Retina (tissue), 1 donor: ENCODE measurements at regions not wholly inside any gene's neighbourhood (a gene's known extent, or its start where the extent isn't known, plus 50 kb on each side); places are given as distances from the start of the nearest gene placed in this dataset.

Experiments
- DNase-seq: peaks from one replicate; pipeline ENCODE4 v3.0.0-alpha.2; 2016

DNA sequence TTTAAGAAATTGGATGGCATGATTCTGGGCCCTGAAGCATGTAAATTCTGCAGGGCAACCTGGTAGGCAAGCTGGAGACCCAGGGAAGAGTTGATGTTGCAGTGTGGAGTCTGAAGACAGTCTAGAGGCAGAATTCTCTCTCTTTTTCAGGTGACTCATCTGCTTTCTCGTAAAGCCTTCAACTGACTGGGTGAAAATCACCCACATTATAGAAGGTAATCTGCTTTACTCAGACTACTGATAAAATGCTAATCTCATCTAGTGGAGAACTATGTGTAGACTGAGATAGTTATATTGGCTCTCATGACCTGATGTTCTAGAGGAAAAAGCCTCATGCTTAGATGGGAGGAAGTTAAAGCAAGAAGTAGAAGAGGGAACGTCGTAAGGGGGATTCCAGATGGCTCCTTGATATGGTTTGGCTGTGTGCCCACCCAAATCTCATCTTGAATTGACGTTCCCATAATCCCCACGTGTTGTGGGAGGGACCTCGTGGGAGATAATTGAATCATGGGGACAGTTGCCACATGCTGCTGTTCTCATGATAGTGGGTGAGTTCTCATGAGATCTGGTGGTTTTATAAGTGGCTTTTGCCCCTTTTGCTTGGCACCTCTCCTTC lies 723.8 kb downstream of the BCL11B start:
- DNase-seq = no peak

DNA sequence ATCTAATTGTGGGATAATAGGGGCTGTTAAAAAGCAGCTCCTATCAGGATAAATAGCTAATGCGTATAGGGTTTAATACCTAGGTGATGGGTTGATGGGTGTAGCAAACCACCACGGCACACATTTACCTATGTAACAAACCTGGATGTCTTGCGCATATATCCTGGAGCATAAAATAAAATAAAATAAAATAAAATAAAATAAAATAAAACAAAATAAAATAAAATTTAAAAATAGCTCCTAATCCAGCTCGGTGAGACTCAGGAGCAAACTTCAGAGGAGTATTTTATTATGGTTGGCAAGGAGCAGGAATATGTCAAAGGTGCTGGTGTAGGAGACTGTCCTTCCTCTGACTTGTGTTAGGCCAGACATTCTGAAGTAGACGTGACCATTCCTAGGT lies 721.0 kb downstream of the BCL11B start:
- no peak for DNase-seq

DNA sequence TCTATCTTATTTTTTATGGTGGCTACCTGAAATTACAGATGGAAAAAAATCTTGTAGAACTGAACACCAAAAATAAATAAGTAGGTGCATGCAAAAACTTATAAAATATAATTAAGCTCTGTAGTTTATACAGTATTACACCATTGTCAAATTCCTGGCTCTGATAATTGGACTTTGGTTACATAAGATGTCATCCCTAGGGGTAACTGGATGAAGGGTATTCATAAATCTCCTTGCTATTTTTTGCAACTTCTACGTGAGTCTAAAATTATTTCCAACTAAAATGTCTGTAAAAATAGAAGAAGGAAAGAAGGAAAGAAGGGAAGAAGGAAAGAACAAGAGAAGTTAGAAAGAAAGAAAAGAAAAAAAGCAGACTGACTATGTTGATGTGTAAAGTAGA lies 716.6 kb downstream of the BCL11B start:
- no peak for DNase-seq

DNA sequence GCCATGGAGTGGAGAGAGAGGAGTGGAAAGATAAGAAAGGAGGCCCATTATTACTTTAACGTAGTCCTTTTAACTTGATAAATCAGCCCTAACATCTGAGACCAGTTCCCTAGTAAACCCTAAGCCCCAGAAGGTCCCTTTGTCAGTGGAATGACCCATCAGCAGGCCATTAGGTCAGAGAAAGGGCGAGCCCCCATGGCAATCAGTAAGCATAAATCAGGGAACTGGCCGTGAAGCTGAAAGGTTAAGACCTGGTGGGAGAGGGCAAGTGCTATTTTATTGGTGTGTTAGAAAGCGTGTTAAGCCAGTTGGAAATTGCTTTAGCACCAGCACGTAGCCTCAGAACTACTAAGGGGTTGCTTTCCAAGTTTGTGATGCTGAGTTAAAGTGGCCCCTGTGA lies 708.0 kb downstream of the BCL11B start:
- no peak for DNase-seq

DNA sequence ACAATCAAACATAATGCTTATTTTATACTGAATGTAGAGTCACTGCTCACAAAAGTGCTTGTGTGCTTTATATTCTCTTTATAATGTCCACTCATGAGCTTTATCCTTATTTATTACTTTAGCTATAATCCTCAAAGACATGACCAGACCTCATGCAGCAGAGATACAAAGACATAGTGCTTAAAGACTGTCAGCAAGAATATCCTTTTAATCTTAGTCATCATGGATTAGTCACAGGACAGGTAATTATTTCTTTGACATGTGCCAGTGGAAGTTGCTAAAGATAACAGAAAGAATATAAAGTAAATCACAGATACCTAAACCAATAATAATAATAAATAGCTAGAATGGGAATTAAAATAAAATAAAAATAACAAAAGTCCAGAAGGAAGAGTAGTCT lies 707.5 kb downstream of the BCL11B start:
- no peak for DNase-seq

DNA sequence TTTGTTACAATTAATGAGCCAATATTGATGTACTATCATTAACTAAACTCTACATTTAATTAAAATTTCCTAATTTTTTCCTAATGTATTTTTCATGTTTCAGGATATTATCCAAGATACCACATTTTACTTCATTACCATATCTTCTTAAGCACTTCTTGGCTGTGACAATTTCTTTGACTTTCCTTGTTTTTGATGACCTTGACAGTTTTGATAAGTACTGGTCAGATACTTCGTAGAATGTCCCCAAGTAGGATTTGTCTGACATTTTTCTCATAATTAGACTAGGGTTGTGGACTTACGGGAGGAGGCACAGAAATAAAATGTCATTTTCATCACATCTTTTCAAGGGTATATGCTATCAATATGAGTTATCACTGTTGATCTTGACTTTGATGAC lies 700.9 kb downstream of the BCL11B start:
- DNase-seq = no peak

DNA sequence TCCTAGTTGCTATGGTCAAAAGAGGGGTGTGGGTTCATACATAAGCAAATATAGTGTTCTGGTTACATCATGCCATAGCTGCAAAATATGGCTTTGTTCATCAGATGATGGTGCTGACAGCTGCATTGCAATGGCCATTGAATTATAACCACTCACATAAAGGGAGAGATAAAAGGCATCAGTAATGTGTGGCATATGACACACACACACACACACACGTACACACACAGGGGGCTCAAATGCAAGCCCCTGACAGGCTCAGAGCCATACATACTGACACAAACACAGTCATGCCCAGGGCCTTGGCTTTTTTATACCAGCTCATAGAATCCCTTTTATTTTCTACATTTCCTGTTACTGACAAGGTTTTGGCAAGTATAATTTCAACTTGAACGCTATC lies 698.9 kb downstream of the BCL11B start:
- DNase-seq = no peak

DNA sequence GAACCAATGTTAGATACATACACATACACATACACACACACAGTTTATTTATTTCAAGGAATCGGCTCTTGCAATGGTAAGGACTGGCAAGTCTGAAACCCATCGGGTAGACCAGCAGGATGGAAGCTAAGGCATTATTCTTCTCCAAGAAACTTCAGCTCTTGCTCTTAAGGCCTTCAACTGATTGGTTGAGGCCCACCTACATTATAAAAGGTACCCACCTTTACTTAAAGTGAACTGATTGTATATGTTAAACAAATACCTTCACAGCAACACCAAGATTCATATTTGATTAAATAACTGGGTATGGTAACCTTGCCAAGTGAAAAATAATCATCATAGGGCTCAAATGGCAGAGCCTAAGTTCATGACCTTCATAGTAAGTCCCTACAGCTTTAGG lies 695.5 kb downstream of the BCL11B start:
- no peak for DNase-seq

DNA sequence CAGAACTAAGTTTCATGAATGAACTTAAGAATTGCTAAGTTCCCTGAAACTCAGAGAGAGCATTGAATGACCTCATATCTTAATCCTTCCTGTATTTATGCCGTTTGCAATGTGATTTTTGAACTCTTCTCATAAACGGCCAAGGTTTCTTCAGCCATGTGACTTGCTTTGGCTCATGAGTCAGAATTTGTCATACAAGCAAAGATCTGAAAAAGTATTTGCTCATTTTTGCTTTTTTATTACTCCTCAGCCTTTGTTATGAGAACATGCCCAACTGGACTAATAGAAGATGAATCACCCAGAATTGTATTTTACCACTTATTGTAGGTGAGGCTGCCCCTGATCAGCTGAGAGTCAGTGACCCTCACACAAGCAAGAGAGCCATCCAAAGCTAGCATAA lies 693.8 kb downstream of the BCL11B start:
- no peak for DNase-seq

DNA sequence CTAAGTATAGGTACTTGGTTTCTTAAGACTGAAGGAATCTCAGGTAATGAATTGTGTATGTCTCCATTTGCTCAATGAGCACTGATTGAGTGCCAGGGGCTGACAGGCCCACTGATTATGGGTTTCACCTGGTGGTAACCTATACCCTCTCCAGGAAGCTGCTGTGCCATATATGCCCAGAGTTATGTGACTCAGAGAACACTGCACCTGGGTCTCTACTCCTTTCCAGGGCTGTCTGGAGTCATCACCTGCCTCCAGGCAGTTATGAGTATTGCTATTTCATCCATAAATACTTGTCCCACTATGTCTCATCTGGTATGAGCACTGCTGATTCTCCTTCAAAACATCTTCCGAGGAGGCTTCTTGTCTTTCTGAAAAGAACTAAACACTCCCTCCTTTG lies 692.9 kb downstream of the BCL11B start:
- DNase-seq = no peak

DNA sequence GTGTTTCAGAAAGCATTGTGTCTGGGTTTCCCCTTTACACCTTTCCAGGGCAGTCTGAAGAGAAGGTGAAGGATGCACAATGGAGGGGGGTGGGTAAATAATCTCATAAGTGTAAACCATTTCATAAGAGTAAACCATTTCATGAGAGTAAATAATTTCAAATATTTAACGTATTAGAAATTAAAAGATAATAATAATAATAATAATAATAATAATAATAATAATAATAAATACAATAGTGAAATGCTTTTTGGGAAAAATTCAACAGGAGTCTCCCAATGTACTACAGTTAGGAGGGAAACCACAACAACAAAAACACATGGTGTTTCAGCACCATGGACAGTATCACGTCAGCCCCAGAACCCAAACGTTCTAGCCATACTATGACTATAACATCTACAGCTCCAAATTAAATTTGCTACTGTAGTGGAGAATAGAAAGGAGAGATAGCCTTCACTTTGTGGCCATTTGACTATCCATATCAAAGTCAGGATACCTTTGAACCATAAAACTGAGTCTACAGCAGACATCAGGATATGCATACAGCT lies 691.8 kb downstream of the BCL11B start:
- no peak for DNase-seq

DNA sequence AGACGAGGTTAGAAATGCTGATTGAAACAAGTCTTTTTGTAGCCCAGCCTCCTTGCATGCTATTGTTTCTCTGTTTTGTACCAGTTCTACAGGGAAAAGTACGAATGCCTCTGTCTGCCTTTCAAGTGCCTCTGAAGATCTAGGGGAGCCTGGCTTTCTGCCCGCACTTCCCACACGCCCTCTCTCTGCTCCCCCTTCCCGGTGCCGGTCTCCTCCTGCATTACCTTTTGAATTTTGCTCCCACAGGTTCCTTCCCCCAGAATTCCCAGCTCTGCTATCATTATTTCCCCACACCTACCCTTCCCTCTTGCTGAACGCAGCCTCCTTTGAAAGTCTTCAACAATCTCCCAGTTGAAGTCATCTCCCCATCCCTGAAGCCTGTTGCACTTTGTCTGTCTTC lies 689.7 kb downstream of the BCL11B start:
- no peak for DNase-seq

DNA sequence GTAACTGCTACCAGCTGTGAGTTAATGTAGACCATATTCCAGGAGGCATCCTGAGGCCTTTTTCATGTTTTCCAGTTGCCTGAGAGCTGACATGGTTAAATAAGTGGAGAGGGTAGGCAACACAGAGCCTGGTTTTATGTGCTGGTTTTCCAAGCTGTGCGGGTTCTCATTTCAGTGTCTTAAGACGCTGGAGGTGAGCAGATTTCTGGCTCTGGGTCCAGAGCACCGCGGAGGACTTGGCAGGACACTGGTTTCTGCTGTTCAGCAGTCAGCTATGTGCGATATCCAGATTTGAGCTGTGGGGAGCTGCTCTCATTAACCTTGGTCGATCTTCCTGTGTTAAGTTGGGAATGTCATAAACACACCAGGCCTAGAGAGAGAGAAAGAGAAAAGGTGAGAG lies 680.8 kb downstream of the BCL11B start:
- no peak for DNase-seq

DNA sequence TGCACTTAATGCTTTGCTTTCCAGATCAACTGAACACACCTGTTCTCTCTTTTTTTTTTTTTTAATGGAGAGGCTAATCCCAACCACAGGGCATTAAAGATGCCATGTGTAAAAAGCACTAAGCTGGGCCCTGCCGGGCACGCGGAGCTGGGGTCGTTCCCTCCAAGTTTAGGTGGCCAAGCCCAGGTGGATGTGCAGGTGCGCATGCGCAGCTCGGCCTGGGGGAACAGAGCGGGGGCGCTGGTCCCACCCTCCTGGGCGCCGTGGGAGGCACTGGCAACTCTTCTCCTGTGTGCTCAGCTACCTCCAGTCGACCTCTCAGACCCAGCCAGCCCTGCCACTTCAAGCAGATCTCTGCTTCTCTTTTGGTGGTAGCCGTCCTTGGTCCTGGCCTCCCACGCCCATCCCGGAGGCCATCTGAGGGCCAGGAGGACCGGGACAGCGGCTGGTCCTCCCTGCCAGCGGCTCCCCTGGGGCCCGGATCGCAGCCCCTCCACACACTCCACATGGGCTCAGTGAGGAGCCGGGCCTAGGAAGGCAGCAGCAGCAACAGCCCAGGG lies 679.3 kb downstream of the BCL11B start:
- no peak for DNase-seq

DNA sequence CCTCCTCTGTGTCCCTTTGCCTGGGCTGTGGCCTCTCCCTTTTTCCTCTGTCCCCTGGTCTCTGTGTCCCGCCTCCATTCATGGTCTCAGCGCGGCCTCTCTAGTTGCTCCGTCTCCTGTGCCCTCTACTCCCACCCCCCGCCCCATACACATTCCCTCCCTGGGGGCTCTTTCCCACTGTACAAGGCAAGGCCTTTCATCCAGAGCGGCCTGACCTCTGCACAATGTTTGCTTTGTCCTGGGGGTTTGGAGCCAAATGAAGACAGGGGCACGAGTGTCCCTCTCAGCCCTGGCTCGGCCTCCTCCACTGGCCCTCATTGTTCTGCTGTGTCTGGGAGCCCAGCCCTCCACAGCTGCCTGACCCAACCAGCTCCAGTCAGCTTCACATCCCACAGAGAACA lies 678.6 kb downstream of the BCL11B start:
- DNase-seq = peak; percentile 75

DNA sequence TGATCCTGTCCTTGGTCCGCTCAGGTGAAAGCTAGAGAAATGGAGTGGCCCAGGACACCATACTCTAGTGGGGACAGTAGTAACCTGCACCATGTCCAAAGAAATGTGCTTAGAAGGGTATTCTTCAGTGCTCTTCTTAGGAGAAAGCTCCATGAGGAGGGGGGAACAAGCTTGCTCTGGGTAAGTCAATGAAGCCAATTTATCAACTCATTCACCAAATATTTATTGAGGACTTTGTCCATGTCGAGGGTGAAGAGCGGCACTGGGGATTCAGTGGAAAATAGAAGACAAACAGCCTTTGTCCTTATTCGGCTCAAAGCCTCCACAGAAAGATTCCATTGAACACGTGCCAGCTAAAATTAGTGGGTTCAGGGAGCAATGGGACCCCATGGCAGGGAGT lies 677.8 kb downstream of the BCL11B start:
- peak; percentile 15 for DNase-seq

DNA sequence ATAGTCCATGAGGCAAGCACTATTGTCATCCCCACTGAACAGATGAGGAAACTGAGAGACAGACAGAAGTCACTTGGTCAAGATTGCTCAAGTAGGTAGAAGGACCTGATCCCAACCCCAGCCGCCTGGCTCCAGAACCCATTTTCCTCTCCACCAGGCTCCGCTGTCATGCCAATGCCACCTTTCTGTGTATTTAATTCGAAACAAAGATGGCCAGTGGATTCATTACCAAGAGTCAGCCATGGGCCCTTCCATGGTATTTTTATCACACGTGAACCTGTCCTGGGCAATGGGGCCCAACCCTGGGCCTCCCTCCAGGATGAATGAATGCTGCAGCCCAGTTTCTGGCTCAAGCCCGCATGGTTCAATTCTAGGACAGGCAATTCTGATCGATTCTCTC lies 673.4 kb downstream of the BCL11B start:
- no peak for DNase-seq

DNA sequence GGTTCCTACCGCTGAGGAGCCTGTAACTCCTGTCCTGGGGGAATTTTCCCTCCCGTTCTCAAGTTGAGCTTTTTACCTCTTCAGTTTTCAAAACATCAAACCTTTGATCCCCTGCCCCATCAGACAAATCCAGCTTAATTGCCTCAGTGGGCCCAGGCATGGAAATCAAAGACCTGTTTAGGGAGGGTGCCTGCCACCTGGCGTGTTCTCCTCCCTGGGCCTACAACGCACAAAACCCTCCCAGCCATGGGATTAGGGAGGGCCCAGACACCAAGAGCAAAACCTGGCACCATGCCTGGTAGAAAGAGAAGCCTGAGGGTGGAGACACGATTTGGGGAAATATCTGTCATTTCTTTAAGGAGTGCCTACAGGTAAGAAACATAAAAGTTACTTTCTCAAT lies 672.9 kb downstream of the BCL11B start:
- no peak for DNase-seq

DNA sequence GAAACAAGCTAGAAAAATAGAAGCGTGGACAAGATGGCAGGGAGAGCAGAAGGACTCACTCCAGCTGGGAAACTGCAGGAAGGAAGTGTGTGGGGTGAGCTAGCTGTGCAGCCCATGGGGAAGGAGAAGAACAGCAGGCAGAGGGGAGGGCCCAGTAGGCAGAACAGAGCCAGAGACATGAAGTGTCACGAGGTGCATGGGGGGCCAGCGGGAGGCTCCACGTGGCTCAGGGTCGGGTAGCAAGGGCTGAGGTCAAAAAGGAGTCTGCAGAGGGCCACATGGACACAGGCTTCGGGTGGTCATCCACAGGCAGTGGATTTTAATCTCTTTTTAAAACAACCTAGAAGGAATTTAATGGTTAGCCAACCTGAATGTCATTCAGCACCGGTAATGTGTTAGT lies 669.0 kb downstream of the BCL11B start:
- no peak for DNase-seq

DNA sequence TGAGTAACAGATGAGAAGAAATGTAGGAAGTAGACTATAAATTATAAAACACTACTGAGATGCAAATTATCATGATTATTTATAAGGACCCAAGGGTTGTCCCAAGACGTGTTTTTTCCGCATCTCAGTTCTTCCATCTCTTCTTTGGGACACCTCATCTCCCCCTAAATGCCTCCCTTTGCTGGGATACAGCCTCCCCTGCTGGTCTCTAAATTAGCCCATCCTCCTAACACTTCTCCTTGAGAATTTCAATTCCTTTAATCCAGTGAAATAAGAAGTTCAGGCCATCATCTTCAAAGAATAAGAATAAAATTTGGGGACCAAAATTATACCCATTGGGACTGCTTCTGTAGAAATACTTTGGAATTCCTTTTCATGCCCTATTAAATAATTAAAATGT lies 667.0 kb downstream of the BCL11B start:
- no peak for DNase-seq

DNA sequence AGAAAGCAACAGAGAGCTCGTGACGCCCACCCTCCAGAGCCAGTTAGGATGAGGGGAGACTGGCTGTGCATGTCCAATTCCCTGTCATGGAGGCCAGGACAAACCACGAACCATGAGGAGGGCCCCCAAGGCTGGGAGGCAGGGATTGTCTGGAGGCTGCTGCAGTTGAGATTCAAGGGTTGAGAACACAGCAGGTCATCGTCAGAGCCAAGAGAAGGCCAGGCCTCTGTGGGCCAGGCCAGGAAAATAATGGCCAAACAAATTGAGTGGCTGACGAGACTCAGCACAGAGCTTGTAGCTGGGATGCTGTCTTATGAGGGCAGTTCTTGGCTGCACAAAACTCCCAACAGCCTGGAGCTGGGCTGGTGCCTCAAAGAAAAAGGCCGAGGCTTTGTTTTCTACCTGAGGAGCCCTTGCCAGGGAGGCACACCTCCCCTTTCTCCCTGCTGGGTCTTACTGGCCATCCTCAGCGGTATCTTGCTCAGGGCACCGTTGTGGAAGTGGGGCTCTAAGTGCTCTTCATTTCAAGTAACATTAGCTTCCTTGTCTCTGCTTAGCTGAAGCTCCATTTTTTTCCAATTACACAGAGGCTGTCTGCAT lies 665.9 kb downstream of the BCL11B start:
- no peak for DNase-seq

DNA sequence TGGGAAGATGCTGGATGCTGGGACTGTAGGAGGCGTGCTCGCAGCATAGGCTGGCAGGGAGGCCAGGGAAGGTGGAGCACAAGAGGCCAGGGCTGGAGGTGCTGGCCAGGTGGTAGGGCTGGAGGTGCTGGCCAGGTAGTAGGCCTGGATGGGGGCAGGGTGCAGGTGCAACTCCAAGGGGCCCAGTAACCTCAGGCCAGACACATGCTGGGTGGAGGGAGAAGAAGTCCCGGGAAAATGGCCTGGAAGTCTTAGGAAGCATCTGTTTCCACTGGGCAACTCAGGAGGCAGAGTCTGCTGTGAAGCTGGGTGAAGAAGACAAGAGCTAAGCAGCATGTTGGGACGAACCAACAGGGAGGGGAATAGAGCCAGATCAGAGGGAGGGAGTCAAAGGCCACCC lies 665.2 kb downstream of the BCL11B start:
- DNase-seq = no peak

DNA sequence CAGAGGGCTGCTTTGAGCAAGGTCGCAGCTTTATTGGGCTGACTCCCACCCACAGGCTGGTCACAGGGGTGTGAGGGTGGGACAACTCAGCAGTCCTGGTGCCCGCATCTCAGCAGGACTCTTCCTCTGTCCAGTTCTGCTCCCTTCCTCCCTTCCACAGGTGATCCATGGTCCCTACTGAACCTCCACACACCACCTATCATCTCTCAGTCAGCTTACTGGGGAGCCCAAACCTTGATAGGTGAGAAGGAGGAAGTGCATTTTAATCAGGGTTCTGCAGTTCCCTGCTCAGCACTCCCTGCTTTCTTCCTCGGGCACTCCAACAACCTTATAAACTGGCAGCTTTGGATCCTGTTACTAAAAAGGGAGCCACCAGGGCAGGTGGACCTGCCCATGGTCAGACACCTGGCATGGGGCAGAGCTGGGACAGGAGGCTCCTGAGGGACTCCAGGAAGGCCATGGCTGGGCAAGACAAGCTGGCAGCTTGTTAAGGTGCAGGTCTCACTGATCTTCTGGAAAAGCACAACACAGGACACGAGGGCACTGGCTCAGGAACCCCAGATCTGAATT lies 664.6 kb downstream of the BCL11B start:
- no peak for DNase-seq
